ENCODE measurements at regions not wholly inside any gene's neighbourhood (a gene's known extent, or its start where the extent isn't known, plus 50 kb on each side); places are given as distances from the start of the nearest gene placed in this dataset.

DNA sequence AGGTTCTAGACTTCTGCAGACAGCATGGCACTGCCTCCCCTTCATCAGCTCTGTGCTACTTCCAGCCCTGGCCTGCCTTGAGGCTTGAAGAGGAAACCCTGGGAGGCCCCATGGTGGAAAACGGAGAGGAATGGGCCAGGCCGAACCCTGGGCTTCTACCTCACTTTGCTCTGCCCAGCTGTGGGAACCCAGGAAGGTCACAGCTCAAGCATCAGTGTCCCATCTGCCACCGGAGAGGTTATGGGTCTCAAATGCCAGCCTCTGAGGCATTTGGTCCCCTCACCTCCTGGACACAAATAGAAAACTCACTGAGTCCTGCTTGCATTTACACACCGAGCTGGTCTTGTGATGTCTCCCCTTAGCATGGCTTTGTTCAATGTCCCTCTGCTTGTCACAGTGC lies 80.1 kb upstream of the ALDH1B1 start:
- DNase-seq: no peak

DNA sequence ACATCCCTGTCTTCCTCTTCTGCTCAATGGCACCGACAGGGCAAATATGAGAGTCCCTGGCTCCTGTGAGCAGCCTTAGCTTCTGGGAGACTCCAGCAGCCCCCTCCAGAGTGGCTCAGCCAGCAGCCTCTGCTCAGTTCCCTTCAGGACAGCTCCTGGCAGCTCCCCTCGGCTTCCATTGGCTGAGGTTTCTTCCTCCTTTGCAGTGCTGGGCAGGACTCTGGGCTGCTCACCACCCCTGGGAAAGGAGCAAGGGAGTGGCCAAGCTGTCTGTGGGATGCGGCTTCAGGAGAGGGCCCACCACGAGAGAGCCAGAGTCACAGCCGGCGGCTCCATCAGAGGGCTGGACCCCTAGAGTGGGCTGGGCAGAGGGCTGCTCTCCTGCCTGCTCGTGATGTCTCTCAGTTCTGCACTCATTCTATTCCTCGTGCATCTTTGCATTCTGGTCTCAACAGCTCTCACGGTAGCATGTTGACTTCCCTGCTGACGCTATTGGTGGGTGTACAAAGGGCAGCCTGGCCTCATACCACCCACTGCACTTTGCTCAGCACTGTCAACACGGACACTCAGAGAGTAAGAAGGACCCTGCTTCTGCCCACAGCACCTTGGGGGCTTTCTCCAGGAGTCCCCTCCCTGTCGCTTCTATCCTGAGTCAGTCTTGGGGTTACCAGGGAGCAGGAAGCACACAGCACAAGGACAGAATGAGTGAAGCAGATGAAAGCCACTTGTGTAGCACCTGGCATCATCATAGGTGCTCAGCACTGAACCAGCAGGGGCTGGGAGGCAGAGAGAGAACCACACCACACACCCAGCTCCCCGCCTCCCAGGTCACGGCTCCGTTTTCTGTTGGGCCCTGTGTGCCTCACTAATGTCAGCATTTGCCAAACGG lies 80.9 kb upstream of the ALDH1B1 start:
- no peak for DNase-seq

DNA sequence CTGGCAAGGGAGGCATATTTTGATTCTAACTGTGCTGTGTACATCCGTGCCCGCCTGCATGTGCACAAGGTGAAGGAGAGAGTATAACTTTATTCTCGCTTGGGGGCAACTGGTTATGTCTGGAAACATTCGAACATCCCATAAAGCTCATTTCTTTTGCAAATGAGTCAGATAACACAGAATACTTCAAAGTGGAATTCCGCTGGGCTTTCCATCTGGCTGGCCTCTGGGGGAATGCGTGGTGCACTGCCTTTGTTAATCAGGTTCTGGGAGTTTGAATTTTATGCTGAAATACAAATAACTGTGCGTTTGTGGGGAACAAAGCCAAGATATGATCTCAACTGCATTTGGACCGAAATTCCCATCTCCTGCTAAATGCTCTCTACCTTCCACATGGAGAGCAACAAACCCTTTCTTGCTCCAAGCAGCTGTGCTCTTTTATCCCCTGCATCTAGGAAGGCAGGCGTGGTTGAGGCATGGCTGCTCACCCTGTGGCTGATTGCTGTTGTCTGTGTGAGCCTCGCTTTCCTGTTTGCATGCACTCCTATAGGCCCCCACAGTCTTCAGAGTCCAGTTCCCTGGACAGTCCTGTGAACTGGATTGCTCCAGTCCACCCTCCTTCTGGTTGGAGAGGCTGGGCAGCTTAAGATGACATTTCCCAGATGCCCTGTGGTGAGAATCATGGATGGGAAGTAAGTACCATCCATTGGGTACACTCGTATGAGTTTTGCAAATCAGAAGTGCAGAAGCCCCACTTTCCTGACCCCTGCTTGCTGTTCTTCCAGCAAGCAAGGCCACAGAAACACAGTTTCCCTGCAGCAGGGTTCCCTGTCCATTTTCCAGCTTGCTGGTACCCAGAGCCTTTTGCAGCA lies 82.9 kb upstream of the ALDH1B1 start:
- no peak for DNase-seq

DNA sequence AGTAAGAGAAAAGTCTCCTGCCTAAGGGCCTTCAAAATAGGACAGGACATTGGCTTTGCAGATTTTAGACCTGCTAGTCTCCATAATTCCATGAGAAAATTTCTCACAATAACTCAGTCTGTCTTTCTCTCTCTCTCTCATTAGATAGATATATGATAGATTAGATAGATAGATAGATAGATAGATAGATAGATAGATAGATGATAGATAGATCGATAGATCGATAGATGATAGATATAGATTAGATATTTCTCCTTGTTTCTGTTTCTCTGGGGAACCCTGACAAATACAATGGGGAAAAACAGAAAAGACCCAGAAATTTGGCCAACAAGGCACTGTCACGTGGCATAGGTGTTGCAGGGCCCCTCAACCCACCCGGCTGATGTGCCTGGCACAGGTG lies 84.4 kb upstream of the ALDH1B1 start:
- DNase-seq: no peak

DNA sequence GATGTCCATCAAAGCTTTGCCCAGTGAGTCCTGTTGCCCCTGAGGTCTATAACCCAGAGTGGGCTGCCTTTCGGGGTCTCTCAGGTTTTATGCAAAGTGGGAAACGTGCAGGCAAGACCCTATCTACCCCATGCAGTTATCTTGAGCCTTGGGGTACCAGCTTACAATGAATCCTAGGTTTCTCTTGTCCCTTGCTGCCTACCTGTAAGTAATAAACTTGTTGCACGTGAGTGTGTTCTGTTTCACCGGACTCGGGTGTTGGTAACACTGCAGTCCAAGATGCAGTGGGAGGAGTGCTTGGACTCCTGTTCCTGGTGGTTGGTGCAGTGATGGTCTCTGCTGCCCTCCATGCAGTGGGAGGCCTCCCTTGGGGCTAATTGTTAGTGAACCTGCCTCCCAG lies 85.6 kb upstream of the ALDH1B1 start:
- no peak for DNase-seq

DNA sequence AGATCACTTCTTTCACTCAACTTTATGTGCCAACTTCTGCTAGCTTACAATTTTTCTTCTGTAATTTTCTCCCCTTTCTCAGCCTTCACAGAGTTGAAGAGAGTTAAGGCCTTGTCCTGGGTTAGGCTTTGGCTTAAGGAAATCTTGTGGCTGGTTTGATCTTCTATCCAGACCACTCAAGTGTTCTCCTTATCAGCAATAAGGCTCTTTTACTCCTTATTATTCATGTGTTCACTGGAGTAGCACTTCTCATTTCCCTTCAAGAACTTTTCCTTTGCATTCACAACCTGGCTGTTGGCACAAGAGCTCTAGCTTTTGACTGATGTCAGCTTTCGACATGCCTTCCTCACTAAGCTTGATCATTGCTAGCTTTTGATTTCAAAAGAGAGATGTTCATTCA lies 86.9 kb upstream of the ALDH1B1 start:
- no peak for DNase-seq

DNA sequence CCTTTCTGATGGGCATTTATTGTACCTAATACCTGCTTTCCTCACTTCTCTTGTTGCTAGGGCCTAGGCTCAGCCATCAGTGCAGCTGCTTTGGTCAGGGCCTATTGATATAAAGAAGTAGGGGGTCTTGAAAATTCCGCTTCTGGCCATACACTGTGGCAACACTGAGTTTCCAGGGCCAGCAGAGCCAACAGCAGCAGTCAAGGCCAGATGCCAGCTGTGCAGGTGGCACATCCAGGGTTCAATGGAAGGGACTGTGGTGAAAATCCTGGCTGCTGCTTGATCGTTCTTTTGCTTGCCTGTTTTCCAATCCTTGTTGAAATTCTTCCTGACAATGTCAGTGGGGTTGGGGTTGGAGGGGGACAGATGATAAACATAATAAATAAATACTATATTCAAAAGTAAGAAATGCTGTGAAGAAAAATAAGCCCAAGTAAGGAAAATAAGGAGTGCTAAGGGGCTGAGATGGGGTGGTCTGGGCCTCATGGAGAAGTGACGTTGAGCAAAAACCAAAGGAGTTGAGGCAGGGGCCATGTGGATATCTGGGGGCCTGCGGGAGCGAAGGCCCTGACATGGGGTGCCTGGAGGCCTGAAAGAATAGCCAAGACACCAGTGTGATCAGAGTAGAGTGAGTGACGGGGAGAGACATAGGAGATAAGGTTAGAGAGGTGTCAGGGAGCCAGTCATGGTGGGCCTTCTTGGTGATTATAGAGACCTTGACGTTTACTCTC lies 91.0 kb upstream of the ALDH1B1 start:
- DNase-seq: no peak

DNA sequence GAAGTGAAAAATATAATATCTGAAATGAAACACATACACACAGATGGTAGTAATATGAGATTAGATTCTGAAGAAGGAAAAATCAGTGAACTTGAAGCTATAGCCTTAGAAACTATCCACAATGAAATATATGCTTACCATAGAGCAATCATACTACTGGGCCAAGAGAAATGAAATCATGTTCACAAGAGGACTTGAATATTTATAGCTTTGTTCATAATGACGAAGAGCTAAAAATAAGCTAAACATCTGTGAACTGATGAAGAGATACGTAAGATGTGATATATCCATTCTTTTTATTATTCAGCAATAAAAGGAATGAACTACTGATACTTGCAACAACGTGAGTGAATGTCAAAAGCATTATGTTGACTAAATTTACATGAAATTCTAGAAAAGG lies 92.6 kb upstream of the ALDH1B1 start:
- DNase-seq: no peak

DNA sequence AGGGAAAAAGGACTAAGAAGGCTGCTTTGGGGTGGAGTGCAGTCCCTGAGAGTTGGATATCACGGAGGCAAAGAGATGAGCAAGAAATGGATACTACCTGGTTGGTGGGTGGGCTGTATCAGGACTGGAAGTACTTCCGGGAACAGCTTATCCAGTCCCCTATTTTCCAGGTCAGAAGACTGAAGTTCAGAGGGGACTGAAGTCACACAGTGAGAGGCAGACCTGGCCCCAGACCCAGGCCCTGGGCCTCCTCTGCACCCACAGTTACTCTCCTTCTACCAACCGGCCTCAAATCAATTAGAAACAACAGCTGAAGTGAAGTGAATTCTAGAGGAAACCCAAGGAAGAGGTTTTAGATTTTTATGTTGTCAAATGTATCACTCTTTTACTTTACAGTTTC lies 93.6 kb upstream of the ALDH1B1 start:
- DNase-seq: no peak

DNA sequence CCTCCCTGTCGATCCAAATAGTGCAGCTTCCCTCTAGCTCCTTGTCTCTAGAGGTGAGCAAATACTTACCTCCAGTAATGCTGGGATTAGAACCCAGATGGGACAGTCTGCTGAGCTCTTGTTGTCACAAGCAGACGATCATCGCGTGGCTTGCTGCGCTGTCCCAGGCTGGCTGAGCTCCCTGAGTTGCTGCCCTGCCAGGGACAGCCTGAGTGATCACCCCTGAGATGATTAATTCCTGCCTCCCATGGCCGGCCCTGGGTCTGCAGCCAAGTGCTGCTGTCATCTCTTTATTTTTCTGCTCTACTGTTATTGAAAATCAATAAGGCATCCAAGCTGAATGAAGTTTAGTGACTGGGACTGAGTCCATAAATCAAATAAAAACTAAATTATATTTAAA lies 94.0 kb upstream of the ALDH1B1 start:
- DNase-seq: no peak

DNA sequence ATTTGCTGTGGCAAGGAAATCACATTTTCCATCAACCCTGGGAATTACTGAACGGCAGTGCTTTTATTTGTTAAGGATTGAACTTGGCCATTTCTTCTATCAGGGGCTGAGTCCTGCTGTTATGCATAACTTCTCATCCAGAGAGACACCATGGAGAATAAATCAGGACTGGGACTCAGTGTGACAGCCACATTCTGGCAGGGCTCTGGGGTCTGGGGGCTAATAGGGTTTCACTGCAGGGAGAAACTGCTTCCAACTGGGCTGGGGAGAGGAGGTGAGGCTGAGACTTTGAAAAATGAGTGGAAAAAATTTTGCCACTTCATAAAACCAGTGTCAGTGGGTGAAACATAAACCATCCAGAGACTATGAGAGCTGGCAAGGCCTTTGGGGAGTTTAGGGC lies 95.7 kb upstream of the ALDH1B1 start:
- no peak for DNase-seq

DNA sequence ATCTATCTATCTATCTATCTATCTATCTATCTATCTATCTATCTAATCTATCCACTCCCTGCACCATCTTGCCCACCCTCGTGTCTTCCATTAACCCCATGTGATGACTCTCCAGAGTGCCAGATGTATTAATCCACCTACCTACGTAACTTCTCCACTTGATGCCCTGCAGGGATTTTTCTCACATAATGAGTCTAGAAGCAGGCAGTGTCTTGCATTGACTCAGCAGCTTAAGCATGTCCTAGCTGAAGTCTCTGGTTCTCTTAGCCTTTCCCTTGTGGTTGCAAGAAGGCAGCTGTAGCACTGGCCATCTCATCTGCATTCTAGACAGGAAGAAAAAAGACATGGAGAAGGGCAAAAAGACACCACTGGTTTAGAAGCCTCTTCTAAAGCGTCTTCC lies 96.7 kb upstream of the ALDH1B1 start:
- DNase-seq: no peak

DNA sequence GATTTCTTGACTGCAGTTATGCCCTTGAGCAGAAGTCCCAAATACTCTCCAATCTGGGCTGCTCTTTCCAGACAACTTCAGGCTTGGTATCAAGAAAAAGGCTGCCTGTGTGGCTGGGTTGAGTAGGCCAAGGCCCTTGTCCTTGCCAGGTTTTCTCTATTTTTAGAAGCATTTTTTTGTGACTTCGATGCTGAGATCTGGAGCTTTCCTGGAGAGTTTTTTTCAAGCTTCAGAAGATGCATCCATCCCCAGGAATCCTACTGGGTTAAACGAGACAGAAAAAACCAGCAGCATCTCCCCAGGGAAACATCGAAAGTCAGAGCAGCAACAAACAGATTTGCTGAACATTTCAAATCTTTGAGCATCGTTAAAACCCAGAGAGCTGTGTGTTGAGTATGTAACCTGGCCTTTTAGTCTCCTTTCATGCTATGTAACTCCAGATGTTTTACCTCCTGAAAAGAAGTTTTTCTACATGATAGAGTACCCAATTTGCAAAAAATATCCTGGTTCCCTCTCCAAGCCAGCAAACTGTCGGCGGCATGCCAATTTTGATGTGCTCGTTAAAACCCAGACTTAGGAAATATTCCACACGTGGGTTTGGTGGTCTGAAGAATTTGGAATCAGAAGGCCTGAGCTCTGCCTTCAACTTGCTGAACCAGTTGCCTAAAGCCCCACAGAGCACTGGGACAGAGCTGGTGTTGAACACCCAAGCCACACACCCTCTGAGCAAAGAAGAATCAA lies 98.1 kb upstream of the ALDH1B1 start:
- no peak for DNase-seq

DNA sequence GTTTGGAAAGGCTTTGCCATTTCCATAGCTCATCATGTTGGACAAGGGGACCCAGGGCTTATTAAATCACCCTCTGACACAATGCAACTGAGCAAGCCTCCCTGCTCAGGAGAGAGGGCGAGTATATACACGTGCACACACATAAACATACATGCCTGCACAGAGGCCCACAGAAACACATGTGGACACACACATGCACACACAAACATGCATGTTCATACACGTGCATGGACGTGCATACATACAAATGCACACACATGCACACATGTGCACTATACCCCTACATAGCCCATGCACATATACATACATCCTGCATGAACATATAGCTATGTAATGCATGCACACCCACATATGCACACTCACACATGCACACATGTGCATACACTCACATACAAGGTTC lies 99.5 kb upstream of the ALDH1B1 start:
- DNase-seq: no peak

DNA sequence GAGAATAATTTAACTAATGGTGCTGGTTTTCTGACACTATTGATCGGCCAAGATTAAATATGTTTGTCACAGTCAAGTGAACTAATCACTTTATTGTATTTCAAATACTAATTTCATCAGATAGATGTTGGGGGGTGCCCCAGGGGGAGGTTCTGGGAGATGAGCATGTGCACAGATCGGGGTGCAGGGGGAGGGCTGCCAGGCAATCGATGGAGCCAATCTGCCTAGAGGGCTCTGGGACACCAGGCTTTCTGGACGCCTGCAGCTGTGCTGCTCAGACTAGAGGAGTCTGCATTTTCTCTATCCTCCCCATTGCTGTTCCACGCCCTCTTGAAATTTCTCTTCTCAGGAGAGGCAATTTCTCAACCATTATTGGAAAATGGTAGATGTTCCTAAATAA lies 100.0 kb upstream of the ALDH1B1 start:
- no peak for DNase-seq

DNA sequence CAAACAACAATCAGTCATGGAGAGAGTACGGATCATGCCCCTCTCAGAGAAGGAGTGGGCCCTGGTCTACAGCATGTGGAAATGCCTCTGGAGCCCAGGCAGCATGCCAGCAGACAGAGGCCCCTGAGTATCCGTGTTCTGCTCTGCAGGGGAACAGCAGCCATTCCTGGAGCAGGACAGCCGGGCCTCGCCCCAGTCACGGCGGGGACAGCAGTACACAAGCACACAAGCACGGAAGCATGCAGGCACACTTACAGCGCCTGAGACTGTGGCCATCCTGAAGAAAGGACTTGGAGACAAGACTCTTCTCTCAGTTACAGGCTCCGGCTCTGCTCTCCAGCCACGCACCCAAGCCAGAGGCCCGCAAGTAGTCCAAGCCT lies 102.6 kb upstream of the ALDH1B1 start:
- DNase-seq: no peak

DNA sequence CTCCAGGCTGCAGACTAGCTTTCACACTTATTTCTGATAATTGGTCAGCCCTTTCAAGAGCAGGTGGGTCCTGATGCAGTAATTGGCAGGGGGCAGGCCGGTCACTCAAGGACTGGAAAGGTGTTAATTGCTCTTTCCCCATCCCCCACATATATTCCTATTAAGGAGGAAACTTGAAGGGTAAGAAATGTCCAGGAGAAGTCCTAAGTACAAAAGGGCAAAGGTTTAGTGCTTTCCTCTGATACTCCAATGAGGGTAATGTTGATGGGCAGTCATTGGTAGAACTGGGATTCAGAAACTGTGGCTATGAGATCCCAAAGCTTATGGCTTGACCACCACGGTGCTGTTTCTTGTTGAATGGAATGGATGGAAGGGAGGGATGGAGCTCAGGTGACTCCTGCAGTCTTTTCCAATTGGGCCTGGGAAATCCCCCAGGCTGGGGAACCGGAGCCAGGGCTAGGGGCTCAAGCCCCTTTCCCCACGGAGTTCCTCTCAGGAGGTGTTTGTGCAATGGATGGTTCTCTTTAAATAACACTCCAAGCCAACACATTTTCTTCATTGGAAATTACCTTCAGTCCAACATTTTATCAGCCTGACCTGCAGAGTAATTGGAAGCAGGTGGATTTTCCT lies 103.2 kb upstream of the ALDH1B1 start:
- no peak for DNase-seq

DNA sequence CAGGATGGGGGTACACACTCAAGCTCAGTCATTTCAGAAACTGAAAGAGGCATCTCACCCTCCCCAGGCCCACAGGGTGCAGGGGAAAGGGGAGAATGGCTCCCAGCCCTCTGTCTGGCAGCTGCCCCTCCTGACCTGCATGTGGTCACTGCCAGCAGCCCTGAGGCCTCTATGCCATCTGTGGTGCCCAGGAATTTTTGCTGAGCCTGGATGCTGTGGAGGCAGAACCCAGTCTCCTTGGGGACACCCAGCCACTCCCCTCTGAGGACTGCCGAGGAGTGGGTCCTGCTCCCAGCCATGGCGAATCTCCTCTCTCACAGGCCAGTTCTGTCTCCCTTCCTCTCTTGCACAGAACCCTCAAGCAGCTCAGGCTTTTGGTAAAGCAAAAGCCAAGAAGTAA lies 104.0 kb upstream of the ALDH1B1 start:
- no peak for DNase-seq

DNA sequence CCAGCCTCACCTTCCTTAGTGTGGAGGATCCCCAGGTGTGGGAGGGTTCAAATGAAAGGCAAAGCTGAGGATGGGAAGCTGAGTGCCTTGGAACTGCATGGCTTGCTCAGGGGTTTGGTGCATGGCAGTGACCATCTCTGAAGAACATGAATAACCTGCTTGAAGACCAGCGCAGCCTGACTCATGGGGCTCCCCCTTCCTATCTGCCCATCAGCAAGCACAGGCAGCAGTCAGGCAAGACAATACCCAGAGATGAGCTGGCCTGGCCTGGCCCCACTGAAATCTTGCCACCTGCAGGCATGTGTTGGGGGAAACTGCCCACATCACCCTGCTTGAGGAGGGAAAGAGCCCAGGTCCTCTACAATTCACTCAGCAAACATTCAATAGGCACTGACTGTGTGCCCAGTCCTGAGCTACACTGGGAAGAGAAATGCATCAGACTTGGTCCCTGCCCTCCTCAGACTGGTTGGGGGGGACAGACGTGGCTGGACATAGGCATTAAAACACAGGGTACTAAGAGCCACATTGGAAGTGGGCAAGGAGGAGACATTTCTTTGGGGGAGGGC lies 105.0 kb upstream of the ALDH1B1 start:
- no peak for DNase-seq

DNA sequence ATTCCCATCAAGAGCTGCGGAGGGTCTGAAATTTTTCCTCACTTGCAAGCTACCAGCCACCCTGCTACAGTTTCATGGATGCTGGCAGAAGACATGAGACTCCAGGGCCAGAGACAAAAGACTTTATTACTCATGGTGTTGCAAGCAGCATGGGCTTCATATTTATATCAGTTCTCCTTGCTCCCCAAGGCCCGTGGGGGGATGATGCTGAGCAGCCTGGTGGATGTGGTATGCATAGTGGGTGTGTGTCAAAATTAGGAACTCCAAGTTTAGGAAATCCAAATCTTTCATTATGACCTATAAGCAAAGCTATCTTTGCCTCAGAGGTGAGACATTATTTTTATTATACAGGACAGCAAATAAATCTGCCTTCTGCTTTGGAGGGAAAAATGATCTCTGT lies 105.7 kb upstream of the ALDH1B1 start:
- no peak for DNase-seq

DNA sequence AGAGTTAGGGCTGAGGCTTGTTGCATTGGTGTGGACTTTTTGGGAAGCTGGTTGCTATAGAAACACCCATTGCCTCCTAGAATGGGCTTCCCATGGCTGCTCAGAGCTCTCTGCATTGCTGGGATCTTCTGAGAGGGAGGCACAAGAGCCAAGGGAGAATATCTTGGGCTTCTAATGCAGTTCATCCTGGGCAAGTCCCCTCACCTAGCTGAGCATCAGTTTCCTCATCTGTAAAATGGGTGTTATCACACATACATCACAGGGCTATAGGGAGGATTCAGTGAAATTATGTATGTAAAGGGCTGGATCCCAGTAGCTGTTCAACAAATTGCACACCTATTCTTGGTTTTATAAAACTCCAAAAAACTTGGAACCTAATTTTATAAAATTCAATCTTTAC lies 106.1 kb upstream of the ALDH1B1 start:
- no peak for DNase-seq

DNA sequence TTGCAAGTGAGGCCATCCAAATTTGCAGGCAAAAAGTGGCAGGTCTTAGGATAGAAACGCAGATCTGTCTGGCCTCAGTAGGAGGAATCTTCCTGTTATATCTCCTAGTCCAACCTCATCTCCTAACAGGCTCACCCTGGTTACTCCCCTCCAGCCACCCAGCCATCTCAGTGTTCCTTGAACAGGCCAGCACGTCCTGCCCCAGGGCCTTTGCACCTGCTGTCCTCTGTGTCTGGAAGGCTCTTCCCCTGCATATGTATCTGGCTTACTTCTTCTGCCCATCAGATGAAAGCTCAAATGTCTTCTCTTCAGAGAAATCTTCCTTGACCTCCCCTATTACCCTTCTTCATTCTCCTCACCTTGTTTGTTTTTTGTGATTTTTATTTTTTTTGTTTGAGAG lies 107.3 kb upstream of the ALDH1B1 start:
- DNase-seq: no peak

Data from hippocampal formation (tissue), 2 donors.